OCI-LY1 (cell line): ENCODE measurements at regions not wholly inside any gene's neighbourhood (a gene's known extent, or its start where the extent isn't known, plus 50 kb on each side); places are given as distances from the start of the nearest gene placed in this dataset.

Experiments
- EZH2 ChIP-seq: fragments of 200-600 bp; sonication (generic), shearing (Covaris generic); IDR thresholded peaks from 2 replicates; pipeline ENCODE4 v1.8.0; 2017; ENCODE audit warnings: borderline replicate concordance, mixed run types, mild to moderate bottlenecking, antibody characterized with exemption, low read length, moderate library complexity, mixed read lengths
- TF ChIP-seq, protein P1 (sequence below): fragments of 200-600 bp; sonication (generic), shearing (Covaris generic); IDR thresholded peaks from 2 replicates; pipeline ENCODE4 v1.5.1; 2017; ENCODE audit warnings: mild to moderate bottlenecking, antibody characterized with exemption, low read length, moderate library complexity, mixed read lengths

DNA sequence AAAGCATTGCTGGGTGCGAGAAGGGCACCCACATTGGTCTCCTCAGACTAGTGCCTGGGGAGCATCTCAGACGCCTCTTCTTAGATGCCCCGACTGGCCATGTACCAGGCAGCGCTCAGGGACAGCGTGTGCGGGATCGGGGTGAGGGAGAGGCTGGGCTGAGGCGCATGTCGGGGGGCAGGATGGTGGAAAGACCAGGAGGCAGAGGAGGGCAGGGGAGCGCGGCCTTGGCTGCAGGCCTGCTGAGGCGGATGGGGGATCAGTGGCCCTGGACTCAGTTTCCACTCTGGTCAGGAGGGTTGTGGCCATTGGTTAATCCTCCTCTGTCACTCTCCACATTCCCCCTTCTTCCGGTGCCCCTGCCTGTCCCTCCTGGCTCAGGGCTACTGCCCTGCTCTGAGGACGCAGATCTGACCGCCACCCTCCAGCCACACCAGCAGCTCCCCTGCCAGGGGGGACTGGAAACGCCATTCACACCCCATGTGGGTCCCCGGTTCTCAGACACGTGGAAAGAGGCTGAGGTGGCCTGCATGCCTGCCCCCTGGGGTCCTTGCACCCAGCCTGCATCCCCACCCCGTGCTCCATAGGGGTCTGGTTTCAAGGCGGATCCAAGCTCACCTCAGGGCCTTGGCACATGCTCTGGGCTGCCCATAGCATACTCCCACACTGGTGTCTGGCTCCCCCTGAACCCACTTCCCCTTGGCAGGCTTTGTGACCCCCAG is 105.9 kb downstream of the CPZ start:
- TF ChIP-seq, protein P1, sequence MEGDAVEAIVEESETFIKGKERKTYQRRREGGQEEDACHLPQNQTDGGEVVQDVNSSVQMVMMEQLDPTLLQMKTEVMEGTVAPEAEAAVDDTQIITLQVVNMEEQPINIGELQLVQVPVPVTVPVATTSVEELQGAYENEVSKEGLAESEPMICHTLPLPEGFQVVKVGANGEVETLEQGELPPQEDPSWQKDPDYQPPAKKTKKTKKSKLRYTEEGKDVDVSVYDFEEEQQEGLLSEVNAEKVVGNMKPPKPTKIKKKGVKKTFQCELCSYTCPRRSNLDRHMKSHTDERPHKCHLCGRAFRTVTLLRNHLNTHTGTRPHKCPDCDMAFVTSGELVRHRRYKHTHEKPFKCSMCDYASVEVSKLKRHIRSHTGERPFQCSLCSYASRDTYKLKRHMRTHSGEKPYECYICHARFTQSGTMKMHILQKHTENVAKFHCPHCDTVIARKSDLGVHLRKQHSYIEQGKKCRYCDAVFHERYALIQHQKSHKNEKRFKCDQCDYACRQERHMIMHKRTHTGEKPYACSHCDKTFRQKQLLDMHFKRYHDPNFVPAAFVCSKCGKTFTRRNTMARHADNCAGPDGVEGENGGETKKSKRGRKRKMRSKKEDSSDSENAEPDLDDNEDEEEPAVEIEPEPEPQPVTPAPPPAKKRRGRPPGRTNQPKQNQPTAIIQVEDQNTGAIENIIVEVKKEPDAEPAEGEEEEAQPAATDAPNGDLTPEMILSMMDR: no peak
- no peak for TF ChIP-seq EZH2
